CD14-positive monocyte (primary cell): ENCODE measurements at regions not wholly inside any gene's neighbourhood (a gene's known extent, or its start where the extent isn't known, plus 50 kb on each side); places are given as distances from the start of the nearest gene placed in this dataset.
"Not testable (repeated sequence)": the region's sequence is repeated elsewhere in the genome, so short reads cannot be mapped to it uniquely, and the experiment has no call there.

Experiments used
- DNase-seq, 3 donors: peaks; one replicate each; pipeline ENCODE4 v3.0.0-alpha.2; 2011 to 2022
- H2AFZ ChIP-seq: 2 replicates; pipeline ENCODE4 v1.6.0; 2012; ENCODE audit warnings: mild to moderate bottlenecking, low read depth, low read length, inconsistent platforms; ENCODE audit not compliant: insufficient read depth, poor library complexity, severe bottlenecking
- H3K27ac ChIP-seq, 2 donors: 1 replicate in 1 of 2; 2 replicates in 1 of 2; pipeline ENCODE4 v1.5.1; 2012 to 2013; ENCODE audit warnings: low read length in 2 of 2, control low read depth in 1 of 2, inconsistent platforms in 1 of 2, low read depth in 1 of 2, mild to moderate bottlenecking in 1 of 2
- H3K27me3 ChIP-seq, 2 donors: one replicate each; pipeline versions ENCODE4 v1.6.0 to v1.6.1; 2011 to 2013; ENCODE audit warnings: low read length in 2 of 2; ENCODE audit not compliant: control insufficient read depth in 2 of 2, insufficient read depth in 2 of 2
- H3K36me3 ChIP-seq, 2 donors: replicated peaks in 1 of 2; 1 replicate in 1 of 2; 2 replicates in 1 of 2; pipeline versions ENCODE4 v1.5.1 to v1.6.1; 2012 to 2013; ENCODE audit warnings: low read length in 2 of 2, control low read depth in 1 of 2, inconsistent platforms in 1 of 2, mild to moderate bottlenecking in 1 of 2; ENCODE audit not compliant: insufficient read depth in 2 of 2, control insufficient read depth in 1 of 2
- H3K4me1 ChIP-seq, 2 donors: 1 replicate in 1 of 2; 2 replicates in 1 of 2; pipeline versions ENCODE4 v1.5.1 to v1.6.1; 2012 to 2013; ENCODE audit warnings: low read length in 2 of 2, control low read depth in 1 of 2, inconsistent platforms in 1 of 2, mild to moderate bottlenecking in 1 of 2, moderate library complexity in 1 of 2; ENCODE audit not compliant: insufficient read depth in 2 of 2, control insufficient read depth in 1 of 2
- H3K4me2 ChIP-seq: replicated peaks from 2 replicates; pipeline ENCODE3; 2012; ENCODE audit warnings: low read length, moderate library complexity, mild to moderate bottlenecking; ENCODE audit not compliant: poor library complexity, severe bottlenecking; ENCODE audit errors: extremely low read depth
- H3K4me3 ChIP-seq, 3 experiments: fragments of 200-600 bp in 1 of 3; sonication (generic) in 1 of 3; replicated peaks in 1 of 3; 1 replicate in 2 of 3; 2 replicates in 1 of 3; pipeline ENCODE4 v1.5.1; 2011 to 2013; ENCODE audit warnings: low read length in 3 of 3, mild to moderate bottlenecking in 3 of 3, control low read depth in 2 of 3, low read depth in 2 of 3, inconsistent platforms in 1 of 3, moderate library complexity in 1 of 3
- H3K79me2 ChIP-seq: 2 replicates; pipeline ENCODE4 v1.6.0; 2012; ENCODE audit warnings: mild to moderate bottlenecking, control low read depth, inconsistent platforms, low read length, moderate library complexity; ENCODE audit not compliant: insufficient read depth
- H3K9ac ChIP-seq: 2 replicates; pipeline ENCODE4 v1.6.0; 2017; ENCODE audit warnings: low read length, mild to moderate bottlenecking; ENCODE audit not compliant: insufficient read depth, poor library complexity, severe bottlenecking
- H3K9me3 ChIP-seq, 2 donors: replicated peaks in 1 of 2; 1 replicate in 1 of 2; 2 replicates in 1 of 2; pipeline versions ENCODE4 v1.5.1 to v1.6.1; 2012 to 2013; ENCODE audit warnings: low read length in 2 of 2, control low read depth in 1 of 2; ENCODE audit not compliant: control insufficient read depth in 1 of 2, insufficient read depth in 1 of 2
- H4K20me1 ChIP-seq: 2 replicates; pipeline ENCODE4 v1.6.0; 2012; ENCODE audit warnings: mild to moderate bottlenecking, low read length, control low read depth, moderate library complexity; ENCODE audit not compliant: insufficient read depth
- H3K27ac Mint-ChIP-seq, 7 donors: one replicate each; pipeline ENCODE4 v1.8.0; 2020; ENCODE audit warnings: mild to moderate bottlenecking in 7 of 7, mixed read lengths in 7 of 7, moderate library complexity in 6 of 7, inconsistent platforms in 2 of 7
- H3K27me3 Mint-ChIP-seq, 3 donors: one replicate each; pipeline ENCODE4 v1.8.0; 2021 to 2022; ENCODE audit warnings: low read depth in 3 of 3, mild to moderate bottlenecking in 3 of 3, mixed read lengths in 3 of 3, moderate library complexity in 3 of 3, inconsistent platforms in 1 of 3
- H3K36me3 Mint-ChIP-seq, 2 donors: one replicate each; pipeline ENCODE4 v1.8.0; 2020; ENCODE audit warnings: mixed read lengths in 2 of 2, inconsistent platforms in 1 of 2, mild to moderate bottlenecking in 1 of 2
- H3K4me1 Mint-ChIP-seq: one replicate; pipeline ENCODE4 v1.8.0; 2020; ENCODE audit warnings: mild to moderate bottlenecking, mixed read lengths
- H3K4me3 Mint-ChIP-seq, 2 donors: one replicate each; pipeline ENCODE4 v1.8.0; 2020; ENCODE audit warnings: mild to moderate bottlenecking in 2 of 2, mixed read lengths in 2 of 2, moderate library complexity in 1 of 2
- H3K9me3 Mint-ChIP-seq, 7 donors: one replicate each; pipeline ENCODE4 v1.8.0; 2020 to 2022; ENCODE audit warnings: mixed read lengths in 7 of 7, mild to moderate bottlenecking in 6 of 7, moderate library complexity in 6 of 7, inconsistent platforms in 2 of 7
- CTCF ChIP-seq: fragments of 200-600 bp; IDR thresholded peaks from one replicate; pipeline ENCODE4 v1.8.0; 2022; ENCODE audit warnings: antibody characterized with exemption, mild to moderate bottlenecking
- WGBS: methylation state at CpG from one replicate; pipeline ENCODE4 v1.1.5; 2013; ENCODE audit warnings: missing lambda C conversion rate; ENCODE audit not compliant: insufficient coverage; 5-methylcytosine and 5-hydroxymethylcytosine counted together
- intact Hi-C, 2 donors: fragments of 100-400 bp; cut with micrococcal nuclease; formaldehyde crosslinking; loops; one replicate each; pipeline versions ENCODE4 v1.15.0 to v1.15.1; 2023

GRCh38 chr3:158026236-158026635, 80.0 kb downstream of the SHOX2 start:
- Histone ChIP-seq H3K27me3 (no peaks in the 10 kb centered on the region), H4K20me1 (no peaks in the 10 kb centered on the region), H3K79me2 (no peaks in the 10 kb centered on the region), H3K27ac (no peak overlapping the region), H3K4me3 (no peak overlapping the region), H3K9me3 (no peaks in the 10 kb centered on the region), H3K9ac (no peak overlapping the region), H3K4me2 (no peak overlapping the region), H3K36me3 (no peaks in the 10 kb centered on the region), H2AFZ (no peak overlapping the region), H3K4me1 (no peaks in the 10 kb centered on the region)
- intact Hi-C loops, result no loop called here
- Mint-ChIP-seq H3K9me3 (peaks cover 0 to 2% (median 1%) of the 10 kb centered on the region in 7 donors), H3K4me3 (no peak overlapping the region), H3K4me1 (no peaks in the 10 kb centered on the region), H3K27me3 (peaks cover 0 to 1% (median 0%) of the 10 kb centered on the region in 3 donors), H3K27ac (no peak overlapping the region), H3K36me3 (no peaks in the 10 kb centered on the region)
- DNase-seq, result no peak
- no peak for TF ChIP-seq CTCF

GRCh38 chr3:158019897-158020296, 86.3 kb downstream of the SHOX2 start:
- H3K36me3 Mint-ChIP-seq, H4K20me1 ChIP-seq, DNase-seq, H3K4me2 ChIP-seq, H3K27me3 ChIP-seq, H3K4me1 Mint-ChIP-seq, H3K27ac ChIP-seq, H3K9me3 ChIP-seq, H3K4me3 ChIP-seq, H3K4me3 Mint-ChIP-seq, intact Hi-C loops, H3K36me3 ChIP-seq, H3K27me3 Mint-ChIP-seq, H3K79me2 ChIP-seq, H3K27ac Mint-ChIP-seq, H2AFZ ChIP-seq, H3K4me1 ChIP-seq, H3K9ac ChIP-seq: not testable (repeated sequence)
- WGBS, result no CpG with 5 or more reads among the region's 18 CpGs
- peaks cover 2 to 14% (median 9%) of the 10 kb centered on the region in 7 donors for H3K9me3 Mint-ChIP-seq
